Coronary artery (tissue), 2 donors: ENCODE measurements at regions not wholly inside any gene's neighbourhood (a gene's known extent, or its start where the extent isn't known, plus 50 kb on each side); places are given as distances from the start of the nearest gene placed in this dataset.
A peak's percentile ranks its signal among the peaks of the same experiment; 100 is the strongest.

ENCODE experiments used
- DNase-seq: peaks from one replicate; pipeline ENCODE4 v3.0.0-alpha.2; 2017; ENCODE audit warnings: low spot score
- H3K27ac ChIP-seq, 2 donors: fragments of 200-600 bp; sonication (generic); one replicate each; pipeline ENCODE4 v1.5.1; 2016 to 2019
- H3K4me3 ChIP-seq: fragments of 200-600 bp; sonication (generic); 2 replicates; pipeline ENCODE4 v1.5.1; 2016; ENCODE audit warnings: mild to moderate bottlenecking, moderate library complexity
- TF ChIP-seq, protein P1 (sequence below): fragments of 200-600 bp; sonication (generic); IDR thresholded peaks from one replicate; pipeline ENCODE4 v1.5.1; 2019; ENCODE audit warnings: antibody characterized with exemption

DNA sequence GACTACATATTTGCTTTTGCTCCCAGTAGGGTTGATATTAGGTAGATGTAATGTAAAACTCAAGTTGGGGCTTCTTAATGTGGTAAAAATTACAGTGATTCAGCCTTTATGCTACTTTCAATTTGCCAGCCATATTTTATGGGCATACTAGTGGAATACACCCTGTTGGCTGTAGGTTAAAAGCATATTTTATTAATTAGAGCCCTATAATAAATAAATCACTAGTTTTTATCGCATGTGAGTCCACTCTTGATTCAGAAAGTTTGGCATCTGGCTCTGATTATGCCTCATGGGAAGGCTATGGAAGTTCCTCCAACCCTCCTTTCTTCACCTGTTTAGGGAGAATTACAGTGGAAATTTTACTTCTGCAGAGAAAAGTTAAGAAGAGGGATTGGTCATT is 390.9 kb downstream of the GATA3 start:
- TF ChIP-seq, protein P1, sequence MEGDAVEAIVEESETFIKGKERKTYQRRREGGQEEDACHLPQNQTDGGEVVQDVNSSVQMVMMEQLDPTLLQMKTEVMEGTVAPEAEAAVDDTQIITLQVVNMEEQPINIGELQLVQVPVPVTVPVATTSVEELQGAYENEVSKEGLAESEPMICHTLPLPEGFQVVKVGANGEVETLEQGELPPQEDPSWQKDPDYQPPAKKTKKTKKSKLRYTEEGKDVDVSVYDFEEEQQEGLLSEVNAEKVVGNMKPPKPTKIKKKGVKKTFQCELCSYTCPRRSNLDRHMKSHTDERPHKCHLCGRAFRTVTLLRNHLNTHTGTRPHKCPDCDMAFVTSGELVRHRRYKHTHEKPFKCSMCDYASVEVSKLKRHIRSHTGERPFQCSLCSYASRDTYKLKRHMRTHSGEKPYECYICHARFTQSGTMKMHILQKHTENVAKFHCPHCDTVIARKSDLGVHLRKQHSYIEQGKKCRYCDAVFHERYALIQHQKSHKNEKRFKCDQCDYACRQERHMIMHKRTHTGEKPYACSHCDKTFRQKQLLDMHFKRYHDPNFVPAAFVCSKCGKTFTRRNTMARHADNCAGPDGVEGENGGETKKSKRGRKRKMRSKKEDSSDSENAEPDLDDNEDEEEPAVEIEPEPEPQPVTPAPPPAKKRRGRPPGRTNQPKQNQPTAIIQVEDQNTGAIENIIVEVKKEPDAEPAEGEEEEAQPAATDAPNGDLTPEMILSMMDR: no peak
- DNase-seq: no peak
- H3K27ac ChIP-seq: no peak overlapping the region
- no peak overlapping the region for H3K4me3 ChIP-seq

DNA sequence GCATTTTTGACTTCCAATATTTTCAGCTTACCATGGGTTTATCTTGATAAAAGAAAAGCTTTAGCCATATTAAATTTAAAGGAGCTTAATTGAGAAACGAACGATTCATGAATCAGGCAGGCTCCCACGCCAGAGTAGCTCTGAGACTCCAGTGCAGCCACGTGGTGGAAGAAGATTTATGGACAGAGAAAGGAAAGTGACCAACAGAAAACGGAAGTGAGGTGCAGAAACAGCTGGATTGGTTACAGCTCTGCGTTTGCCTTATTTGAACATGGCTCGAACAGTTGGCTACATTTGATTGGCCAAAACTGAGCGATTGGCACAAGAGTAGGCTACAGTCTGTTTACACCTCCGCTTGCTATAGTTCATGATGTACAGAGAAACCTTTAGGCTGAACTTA is 395.4 kb downstream of the GATA3 start:
- TF ChIP-seq, protein P1: no peak
- Histone ChIP-seq H3K27ac (no peak overlapping the region), H3K4me3 (no peak overlapping the region)
- DNase-seq: no peak

DNA sequence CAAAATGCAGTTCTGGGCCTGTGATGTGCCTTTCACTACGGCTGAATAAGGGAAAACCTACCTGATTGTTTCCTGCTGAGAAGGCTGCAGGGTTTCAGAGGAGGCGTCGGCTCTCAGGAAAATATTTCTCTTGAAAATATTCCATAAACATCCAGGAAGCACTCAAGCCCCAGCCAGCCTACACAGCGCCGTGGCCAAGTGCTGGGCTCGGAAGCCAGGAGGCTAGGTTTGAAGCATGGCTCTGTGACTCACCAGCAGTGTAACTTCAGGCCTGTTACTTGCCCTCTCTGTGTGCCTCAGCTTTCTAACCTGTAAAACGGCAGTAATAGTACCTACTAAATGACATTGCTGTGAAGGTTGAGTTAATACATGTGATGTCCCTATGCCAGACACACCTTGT is 399.1 kb downstream of the GATA3 start:
- no peak overlapping the region for H3K27ac ChIP-seq
- no peak overlapping the region for H3K4me3 ChIP-seq
- TF ChIP-seq, protein P1: no peak
- DNase-seq: peak; percentile 76

DNA sequence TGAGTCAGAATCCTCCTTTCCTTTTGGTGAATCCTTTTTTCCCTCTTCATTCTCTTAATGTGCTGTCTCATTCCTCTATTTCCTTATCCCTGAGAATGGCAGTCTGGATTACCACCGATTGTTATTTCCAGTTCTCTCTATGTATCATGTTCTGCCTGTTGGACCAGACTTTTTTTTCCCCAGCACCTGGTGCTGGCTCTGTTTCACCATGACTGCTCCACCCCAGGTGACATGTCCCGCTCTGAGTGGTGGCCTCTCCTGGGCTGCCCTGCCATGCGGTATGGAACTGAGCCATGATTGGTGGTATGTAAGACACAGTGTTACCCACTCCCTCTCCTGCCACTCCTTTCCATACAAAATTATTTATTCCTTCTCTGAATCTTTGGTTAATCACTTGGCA is 399.9 kb downstream of the GATA3 start:
- TF ChIP-seq, protein P1: no peak
- no peak overlapping the region for H3K4me3 ChIP-seq
- no peak overlapping the region for H3K27ac ChIP-seq
- DNase-seq: no peak

DNA sequence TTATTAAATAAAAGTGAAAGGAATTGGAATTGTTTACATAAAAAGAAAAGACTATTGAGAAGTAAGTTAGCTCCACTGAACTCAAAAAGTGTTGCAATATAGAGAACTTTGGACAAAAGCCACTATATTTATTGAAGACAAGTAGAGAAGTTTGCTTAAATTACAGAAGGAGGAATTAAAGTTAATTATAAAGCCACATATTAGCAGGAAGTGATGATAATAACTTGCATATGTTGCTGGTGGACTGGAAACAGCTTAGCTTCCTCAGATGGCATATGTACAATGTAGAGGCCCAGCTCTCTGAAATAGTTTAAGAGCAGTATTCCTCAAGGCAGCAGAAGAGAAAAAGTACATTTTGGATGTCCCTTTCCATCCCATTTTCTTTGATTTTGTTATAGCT is 400.7 kb downstream of the GATA3 start:
- Histone ChIP-seq H3K4me3 (no peak overlapping the region), H3K27ac (no peak overlapping the region)
- TF ChIP-seq, protein P1: no peak
- no peak for DNase-seq

DNA sequence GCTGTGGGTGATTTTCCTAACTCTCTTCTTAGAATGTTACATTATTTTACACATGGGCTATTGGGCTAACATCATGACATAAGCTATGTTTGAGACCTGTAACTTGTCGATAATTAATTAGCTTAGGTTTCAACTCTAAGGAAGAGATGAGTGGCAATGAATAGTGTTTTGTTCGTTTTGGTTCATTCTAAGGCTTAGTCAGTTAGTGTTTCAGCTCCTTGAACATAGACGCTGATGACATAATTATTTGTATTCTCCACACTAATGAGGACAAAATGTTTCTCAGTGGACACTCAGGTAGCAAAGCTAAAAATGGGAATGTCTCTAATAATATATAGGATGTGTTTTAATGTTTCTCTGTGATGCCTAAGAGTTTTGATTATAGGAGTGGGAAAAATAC is 401.9 kb downstream of the GATA3 start:
- Histone ChIP-seq H3K27ac (no peak overlapping the region), H3K4me3 (no peak overlapping the region)
- TF ChIP-seq, protein P1: no peak
- DNase-seq: no peak

DNA sequence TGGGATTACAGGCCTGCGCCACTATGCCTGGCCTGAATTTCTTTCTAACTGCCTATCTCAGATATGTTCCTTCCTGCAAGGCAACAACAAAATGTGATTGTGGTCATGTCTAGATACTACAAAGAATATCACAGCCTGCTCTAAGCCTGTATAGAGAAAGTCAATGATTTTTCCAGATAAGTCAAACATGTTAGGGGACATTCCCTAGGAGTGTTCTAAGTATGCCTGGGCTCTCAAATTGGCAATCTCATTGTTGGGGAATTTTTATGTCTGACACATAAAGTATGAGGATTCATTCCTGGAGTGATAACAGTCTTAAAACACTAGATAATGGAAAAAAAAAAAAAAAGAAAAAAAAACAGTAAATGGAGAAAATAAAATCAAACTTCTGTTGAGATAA is 406.1 kb downstream of the GATA3 start:
- DNase-seq: no peak
- no peak overlapping the region for H3K27ac ChIP-seq
- H3K4me3 ChIP-seq: no peak overlapping the region
- TF ChIP-seq, protein P1: no peak
